ENCODE measurements at regions not wholly inside any gene's neighbourhood (a gene's known extent, or its start where the extent isn't known, plus 50 kb on each side); places are given as distances from the start of the nearest gene placed in this dataset.

DNA sequence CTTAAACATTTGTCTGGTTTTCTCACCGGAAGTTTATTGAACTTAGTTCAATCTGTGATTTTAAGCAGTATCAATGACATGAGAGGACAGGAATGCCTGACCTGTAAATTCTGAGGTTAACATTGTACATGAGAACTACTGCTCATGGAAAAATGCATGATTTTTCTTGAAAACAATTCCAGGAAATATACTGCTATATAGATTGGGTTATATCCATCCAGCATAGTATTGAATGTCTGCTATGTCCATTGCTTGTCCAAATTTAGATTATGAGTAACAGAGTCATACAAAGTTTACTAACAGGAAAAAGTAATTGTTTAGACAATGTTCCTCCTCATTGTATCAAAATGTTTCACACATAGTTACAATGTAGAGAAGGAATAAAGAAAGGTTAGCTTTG, 606.8 kb downstream of the DACH1 start:
- no peak for TF ChIP-seq CTCF (conservative IDR thresholded peaks at IDR 0.05; ENCODE audit: low read length)
- TF ChIP-seq EZH2phosphoT487 (IDR thresholded peaks at IDR 0.05; ENCODE audit: borderline replicate concordance), result no peak

All from Loucy (cell line).